Trophoblast cell (in vitro differentiated cells and primary cell): ENCODE measurements at regions not wholly inside any gene's neighbourhood (a gene's known extent, or its start where the extent isn't known, plus 50 kb on each side); places are given as distances from the start of the nearest gene placed in this dataset.

Experiments
- DNase-seq, 2 donors: peaks; one replicate each; pipeline ENCODE4 v3.0.0-alpha.2; 2016
- H2AFZ ChIP-seq: 2 replicates; pipeline ENCODE4 v1.6.1; 2013; ENCODE audit warnings: low read length, moderate library complexity, mild to moderate bottlenecking; ENCODE audit not compliant: insufficient read depth, poor library complexity
- H2AK5ac ChIP-seq: 2 replicates; pipeline ENCODE4 v1.6.1; 2013; ENCODE audit warnings: mild to moderate bottlenecking, low read length
- H2BK120ac ChIP-seq: 2 replicates; pipeline ENCODE4 v1.6.1; 2013; ENCODE audit warnings: low read length, mild to moderate bottlenecking, moderate library complexity; ENCODE audit not compliant: insufficient read depth, poor library complexity
- H2BK12ac ChIP-seq: 2 replicates; pipeline ENCODE4 v1.6.1; 2013; ENCODE audit warnings: mild to moderate bottlenecking, low read length, moderate library complexity
- H2BK5ac ChIP-seq: 2 replicates; pipeline ENCODE4 v1.6.1; 2013; ENCODE audit warnings: low read length, low read depth, moderate library complexity, mild to moderate bottlenecking; ENCODE audit not compliant: poor library complexity
- H3K14ac ChIP-seq: 2 replicates; pipeline ENCODE4 v1.6.1; 2013; ENCODE audit warnings: mild to moderate bottlenecking, low read length
- H3K18ac ChIP-seq: 2 replicates; pipeline ENCODE4 v1.6.1; 2013; ENCODE audit warnings: mild to moderate bottlenecking, low read length
- H3K23ac ChIP-seq: 2 replicates; pipeline ENCODE4 v1.6.1; 2013; ENCODE audit warnings: low read length
- H3K27ac ChIP-seq: 2 replicates; pipeline ENCODE4 v1.5.1; 2013; ENCODE audit warnings: low read depth, mild to moderate bottlenecking, inconsistent platforms, low read length, moderate library complexity
- H3K27me3 ChIP-seq: 2 replicates; pipeline ENCODE4 v1.6.1; 2013; ENCODE audit warnings: inconsistent platforms, mild to moderate bottlenecking, low read length, moderate library complexity; ENCODE audit not compliant: insufficient read depth
- H3K36me3 ChIP-seq, 2 experiments: 1 replicate in 1 of 2; 2 replicates in 1 of 2; pipeline ENCODE4 v1.6.1; 2013; ENCODE audit warnings: low read length in 2 of 2, mild to moderate bottlenecking in 2 of 2, moderate library complexity in 1 of 2; ENCODE audit not compliant: insufficient read depth in 2 of 2, control insufficient read depth in 1 of 2
- H3K4ac ChIP-seq: 2 replicates; pipeline ENCODE4 v1.6.1; 2013; ENCODE audit warnings: low read depth, mild to moderate bottlenecking, low read length, moderate library complexity
- H3K4me1 ChIP-seq, 2 experiments: 1 replicate in 1 of 2; 2 replicates in 1 of 2; pipeline ENCODE4 v1.6.1; 2013; ENCODE audit warnings: low read length in 2 of 2, mild to moderate bottlenecking in 2 of 2, moderate library complexity in 1 of 2; ENCODE audit not compliant: insufficient read depth in 2 of 2, control insufficient read depth in 1 of 2
- H3K4me2 ChIP-seq: 2 replicates; pipeline ENCODE4 v1.6.1; 2013; ENCODE audit warnings: inconsistent platforms, mild to moderate bottlenecking, low read length, moderate library complexity
- H3K4me3 ChIP-seq: 2 replicates; pipeline ENCODE4 v1.5.1; 2013; ENCODE audit warnings: mild to moderate bottlenecking, low read depth, low read length, inconsistent platforms
- H3K79me1 ChIP-seq: one replicate; pipeline ENCODE4 v1.6.1; 2013; ENCODE audit warnings: low read length
- H3K79me2 ChIP-seq: 2 replicates; pipeline ENCODE4 v1.6.1; 2013; ENCODE audit warnings: low read length, mild to moderate bottlenecking; ENCODE audit not compliant: control insufficient read depth, insufficient read depth, poor library complexity
- H3K9ac ChIP-seq: 2 replicates; pipeline ENCODE4 v1.6.1; 2013; ENCODE audit warnings: mild to moderate bottlenecking, low read length
- H3K9me3 ChIP-seq: 2 replicates; pipeline ENCODE4 v1.6.1; 2013; ENCODE audit warnings: low read depth, mild to moderate bottlenecking, control low read depth, inconsistent platforms, low read length; ENCODE audit not compliant: insufficient read depth
- H4K12ac ChIP-seq: 2 replicates; pipeline ENCODE4 v1.6.1; 2013; ENCODE audit warnings: low read depth, mild to moderate bottlenecking, low read length, moderate library complexity
- H4K8ac ChIP-seq: 2 replicates; pipeline ENCODE4 v1.6.1; 2013; ENCODE audit warnings: low read depth, mild to moderate bottlenecking, low read length, moderate library complexity
- H4K91ac ChIP-seq: one replicate; pipeline ENCODE4 v1.6.1; 2013; ENCODE audit warnings: low read depth, mild to moderate bottlenecking, low read length, moderate library complexity
- WGBS: extraction: QIAGEN DNeasy Blood & Tissue Kit; methylation state at CpG from one replicate; pipeline ENCODE4 v1.1.7; 2013; ENCODE audit warnings: missing lambda C conversion rate; ENCODE audit not compliant: insufficient read length, insufficient coverage; ENCODE audit errors: extremely low coverage; 5-methylcytosine and 5-hydroxymethylcytosine counted together

GRCh38 chr14:101010293-101010692 is 106.8 kb upstream of the RTL1 start:
- H4K12ac ChIP-seq, result no peak overlapping the region
- DNase-seq, result no peak
- no peak overlapping the region for H3K4me2 ChIP-seq
- no peak overlapping the region for H3K4me3 ChIP-seq
- H3K18ac ChIP-seq, result no peak overlapping the region
- H3K4me1 ChIP-seq, result no peaks in the 10 kb centered on the region
- H3K27ac ChIP-seq, result no peak overlapping the region
- no peaks in the 10 kb centered on the region for H3K9me3 ChIP-seq
- H3K79me1 ChIP-seq, result no peaks in the 10 kb centered on the region
- H2BK120ac ChIP-seq, result no peak overlapping the region
- H2BK5ac ChIP-seq, result no peak overlapping the region
- no peaks in the 10 kb centered on the region for H3K36me3 ChIP-seq
- no peak overlapping the region for H4K8ac ChIP-seq
- no peak overlapping the region for H2BK12ac ChIP-seq
- H3K27me3 ChIP-seq, result no peaks in the 10 kb centered on the region
- H3K9ac ChIP-seq, result no peak overlapping the region
- H3K4ac ChIP-seq, result no peak overlapping the region
- no peak overlapping the region for H2AFZ ChIP-seq
- H3K79me2 ChIP-seq, result no peaks in the 10 kb centered on the region
- WGBS, result no CpG with 5 or more reads among the region's 6 CpGs
- H3K14ac ChIP-seq, result no peak overlapping the region
- H3K23ac ChIP-seq, result no peak overlapping the region
- no peak overlapping the region for H2AK5ac ChIP-seq
- H4K91ac ChIP-seq, result no peak overlapping the region

- Histone ChIP-seq H2BK5ac (no peak overlapping the region), H3K4ac (no peak overlapping the region), H3K79me1 (no peaks in the 10 kb centered on the region), H3K79me2 (no peaks in the 10 kb centered on the region), H3K4me1 (no peaks in the 10 kb centered on the region), H3K4me3 (no peak overlapping the region), H2BK120ac (no peak overlapping the region), H3K27ac (no peak overlapping the region), H3K9me3 (no peaks in the 10 kb centered on the region), H2AFZ (no peak overlapping the region), H2BK12ac (no peak overlapping the region), H4K12ac (no peak overlapping the region), H3K14ac (no peak overlapping the region), H3K27me3 (no peaks in the 10 kb centered on the region), H2AK5ac (no peak overlapping the region), H3K4me2 (no peak overlapping the region), H3K36me3 (no peaks in the 10 kb centered on the region), H4K8ac (no peak overlapping the region), H3K23ac (no peak overlapping the region), H4K91ac (no peak overlapping the region), H3K9ac (no peak overlapping the region), H3K18ac (no peak overlapping the region)
- DNase-seq, result no peak
- WGBS, result no CpG with 5 or more reads among the region's 2 CpGs
Measured at GRCh38 chr14:101010835-101011234, 107.3 kb upstream of the RTL1 start.

GRCh38 chr14:101017209-101017608 is 113.7 kb upstream of the RTL1 start:
- H3K9ac ChIP-seq, result no peak overlapping the region
- no peak overlapping the region for H3K4ac ChIP-seq
- no peak overlapping the region for H3K4me3 ChIP-seq
- no peak overlapping the region for H2BK12ac ChIP-seq
- H3K14ac ChIP-seq, result no peak overlapping the region
- no peak for DNase-seq
- no peak overlapping the region for H4K91ac ChIP-seq
- no peaks in the 10 kb centered on the region for H3K4me1 ChIP-seq
- H2AFZ ChIP-seq, result no peak overlapping the region
- no peaks in the 10 kb centered on the region for H3K79me1 ChIP-seq
- no peaks in the 10 kb centered on the region for H3K36me3 ChIP-seq
- no peak overlapping the region for H4K12ac ChIP-seq
- no peak overlapping the region for H3K4me2 ChIP-seq
- H2AK5ac ChIP-seq, result no peak overlapping the region
- WGBS, result no CpG with 5 or more reads among the region's 1 CpG
- H3K9me3 ChIP-seq, result peaks cover 14% of the 10 kb centered on the region
- H4K8ac ChIP-seq, result no peak overlapping the region
- no peak overlapping the region for H3K23ac ChIP-seq
- H3K79me2 ChIP-seq, result no peaks in the 10 kb centered on the region
- no peak overlapping the region for H3K18ac ChIP-seq
- H2BK120ac ChIP-seq, result no peak overlapping the region
- H3K27me3 ChIP-seq, result no peaks in the 10 kb centered on the region
- no peak overlapping the region for H2BK5ac ChIP-seq
- no peak overlapping the region for H3K27ac ChIP-seq

DNA sequence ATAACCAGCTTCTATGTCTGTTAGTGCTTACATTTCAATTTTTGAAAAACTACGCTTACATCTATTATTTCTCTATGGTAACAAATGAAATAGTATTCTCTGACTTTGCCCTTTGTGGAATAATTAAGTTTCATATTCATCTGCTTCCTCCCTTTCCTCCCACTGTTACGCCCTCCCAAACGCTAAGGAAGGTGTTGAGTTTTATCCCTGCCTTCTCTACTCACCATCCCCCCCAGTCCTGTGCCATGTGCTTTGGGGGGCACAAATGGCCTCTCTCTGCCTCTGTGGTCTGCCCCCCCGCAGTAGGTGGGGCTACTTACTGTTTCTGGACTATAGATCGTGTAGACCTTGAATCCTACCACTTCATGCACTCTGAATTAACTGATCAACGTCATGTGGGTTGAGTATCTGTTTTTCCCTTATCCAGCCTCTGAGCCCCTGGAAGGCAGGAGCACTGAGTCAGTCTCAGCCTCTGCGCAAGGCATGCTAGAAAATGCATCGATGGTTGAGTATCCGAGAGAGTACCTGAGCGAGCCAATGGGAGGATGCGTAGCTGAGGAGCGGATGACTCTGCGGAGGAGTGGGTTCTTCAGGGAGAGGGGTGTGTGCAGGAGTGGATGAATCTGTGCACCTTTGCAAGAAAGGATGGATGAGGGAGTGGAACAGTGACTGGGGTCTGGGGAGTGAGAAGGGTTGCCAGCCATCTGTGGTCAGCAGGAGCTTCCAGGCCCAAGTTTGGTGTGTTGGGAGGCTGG is 114.5 kb upstream of the RTL1 start:
- WGBS, result no CpG with 5 or more reads among the region's 13 CpGs
- Histone ChIP-seq H2AK5ac (no peak overlapping the region), H3K18ac (no peak overlapping the region), H4K12ac (no peak overlapping the region), H3K4me1 (no peaks in the 10 kb centered on the region), H3K27ac (no peak overlapping the region), H3K79me2 (no peaks in the 10 kb centered on the region), H3K79me1 (no peaks in the 10 kb centered on the region), H3K23ac (no peak overlapping the region), H4K91ac (no peak overlapping the region), H3K27me3 (no peaks in the 10 kb centered on the region), H3K4me3 (no peak overlapping the region), H2BK5ac (no peak overlapping the region), H3K4me2 (no peak overlapping the region), H2AFZ (no peak overlapping the region), H3K9me3 (peaks cover 15% of the 10 kb centered on the region), H2BK12ac (no peak overlapping the region), H3K14ac (no peak overlapping the region), H3K36me3 (no peaks in the 10 kb centered on the region), H4K8ac (no peak overlapping the region), H3K4ac (no peak overlapping the region), H3K9ac (no peak overlapping the region), H2BK120ac (no peak overlapping the region)
- DNase-seq, result no peak
